Nephron (organoid): ENCODE measurements at regions not wholly inside any gene's neighbourhood (a gene's known extent, or its start where the extent isn't known, plus 50 kb on each side); places are given as distances from the start of the nearest gene placed in this dataset.

Experiments
- H3K27ac Mint-ChIP-seq, 3 experiments: 2 replicates each; pipeline ENCODE4 v1.8.0; 2020; ENCODE audit warnings: mixed read lengths in 3 of 3, mild to moderate bottlenecking in 2 of 3, moderate library complexity in 1 of 3
- H3K27me3 Mint-ChIP-seq: 2 replicates; pipeline ENCODE4 v1.8.0; 2021; ENCODE audit warnings: low read depth, mild to moderate bottlenecking, moderate library complexity, mixed read lengths
- H3K36me3 Mint-ChIP-seq: 2 replicates; pipeline ENCODE4 v1.8.0; 2020; ENCODE audit warnings: low read depth, mixed read lengths
- H3K4me1 Mint-ChIP-seq: 2 replicates; pipeline ENCODE4 v1.8.0; 2020; ENCODE audit warnings: mixed read lengths
- H3K4me3 Mint-ChIP-seq, 3 experiments: 2 replicates each; pipeline ENCODE4 v1.8.0; 2020; ENCODE audit warnings: mild to moderate bottlenecking in 3 of 3, mixed read lengths in 3 of 3, moderate library complexity in 2 of 3
- H3K9me3 Mint-ChIP-seq: 2 replicates; pipeline ENCODE4 v1.8.0; 2020; ENCODE audit warnings: mixed read lengths
- CTCF ChIP-seq, 3 experiments: fragments of 200-600 bp; sonication (generic); IDR thresholded peaks; one replicate each; pipeline ENCODE4 v1.5.0; 2021; ENCODE audit warnings: antibody characterized with exemption in 3 of 3; ENCODE audit not compliant: unreplicated experiment in 3 of 3

- Mint-ChIP-seq H3K4me1 (peaks cover 7% of the 10 kb centered on the region), H3K27ac (no peak overlapping the region), H3K9me3 (peaks cover 5% of the 10 kb centered on the region), H3K4me3 (no peak overlapping the region), H3K36me3 (no peaks in the 10 kb centered on the region), H3K27me3 (no peaks in the 10 kb centered on the region)
- no peak for TF ChIP-seq CTCF (IDR thresholded peaks at IDR 0.05; ENCODE audit: unreplicated experiment in 3 of 3)
These were observed 165.9 kb upstream of the AGTR1 start for GRCh38 chr3:148531836-148532235.

- no peak for TF ChIP-seq CTCF (IDR thresholded peaks at IDR 0.05; ENCODE audit: unreplicated experiment in 3 of 3)
- no peak overlapping the region for H3K4me3 Mint-ChIP-seq
- no peaks in the 10 kb centered on the region for H3K9me3 Mint-ChIP-seq
- H3K27ac Mint-ChIP-seq: no peak overlapping the region
- H3K4me1 Mint-ChIP-seq: peaks cover 7% of the 10 kb centered on the region
- no peaks in the 10 kb centered on the region for H3K36me3 Mint-ChIP-seq
- no peaks in the 10 kb centered on the region for H3K27me3 Mint-ChIP-seq
These were observed 165.4 kb upstream of the AGTR1 start for GRCh38 chr3:148532326-148532725.

GRCh38 chr3:148532774-148533173, 164.9 kb upstream of the AGTR1 start:
- Mint-ChIP-seq H3K27ac (no peak overlapping the region), H3K4me3 (no peak overlapping the region), H3K27me3 (no peaks in the 10 kb centered on the region), H3K9me3 (no peaks in the 10 kb centered on the region), H3K4me1 (peaks cover 7% of the 10 kb centered on the region), H3K36me3 (no peaks in the 10 kb centered on the region)
- TF ChIP-seq CTCF (IDR thresholded peaks at IDR 0.05; ENCODE audit: unreplicated experiment in 3 of 3): no peak

GRCh38 chr3:148534089-148534988, 163.4 kb upstream of the AGTR1 start:
- Mint-ChIP-seq H3K27me3 (no peaks in the 10 kb centered on the region), H3K36me3 (no peaks in the 10 kb centered on the region), H3K27ac (peak overlapping the region in 1 of 3 experiments; percentile 44), H3K4me3 (no peak overlapping the region), H3K4me1 (peaks cover 1% of the 10 kb centered on the region), H3K9me3 (no peaks in the 10 kb centered on the region)
- TF ChIP-seq CTCF (IDR thresholded peaks at IDR 0.05; ENCODE audit: unreplicated experiment in 3 of 3): no peak

- Mint-ChIP-seq H3K27me3 (no peaks in the 10 kb centered on the region), H3K9me3 (no peaks in the 10 kb centered on the region), H3K4me1 (no peaks in the 10 kb centered on the region), H3K27ac (peak overlapping the region in 1 of 3 experiments; percentile 44), H3K36me3 (no peaks in the 10 kb centered on the region), H3K4me3 (no peak overlapping the region)
- no peak for TF ChIP-seq CTCF (IDR thresholded peaks at IDR 0.05; ENCODE audit: unreplicated experiment in 3 of 3)
These were observed 162.7 kb upstream of the AGTR1 start for GRCh38 chr3:148535001-148535400.

- Mint-ChIP-seq H3K27me3 (no peaks in the 10 kb centered on the region), H3K4me1 (no peaks in the 10 kb centered on the region), H3K9me3 (no peaks in the 10 kb centered on the region), H3K36me3 (no peaks in the 10 kb centered on the region), H3K4me3 (no peak overlapping the region), H3K27ac (no peak overlapping the region)
- no peak for TF ChIP-seq CTCF (IDR thresholded peaks at IDR 0.05; ENCODE audit: unreplicated experiment in 3 of 3)
These were observed 157.4 kb upstream of the AGTR1 start for GRCh38 chr3:148540266-148540665.
